ENCODE measurements at regions not wholly inside any gene's neighbourhood (a gene's known extent, or its start where the extent isn't known, plus 50 kb on each side); places are given as distances from the start of the nearest gene placed in this dataset.

DNA sequence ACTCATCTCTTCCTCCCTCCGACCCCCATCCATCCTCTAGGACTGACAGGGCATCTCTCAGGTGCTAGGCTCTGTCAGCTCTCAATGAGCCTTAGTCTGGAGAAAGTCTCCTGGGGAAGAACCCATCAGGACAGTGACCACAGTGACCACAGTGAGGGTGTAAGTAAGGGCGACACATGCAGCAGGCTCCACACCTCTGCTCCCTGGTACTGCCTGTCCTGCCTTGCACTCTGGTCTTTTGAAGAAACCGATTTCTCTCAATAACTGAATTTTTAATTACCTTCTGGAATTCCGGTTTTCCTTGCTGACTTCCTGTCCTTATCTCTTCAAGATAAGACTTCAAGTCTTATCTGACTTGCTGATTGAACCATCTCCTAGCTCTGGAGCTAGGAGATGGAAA is 190.2 kb downstream of the ACTR3B start:
- TF ChIP-seq POLR2AphosphoS5 (IDR thresholded peaks at IDR 0.05) (no peak), POLR2A (IDR thresholded peaks at IDR 0.05) (no peak)
- TF ChIP-seq, protein P1, sequence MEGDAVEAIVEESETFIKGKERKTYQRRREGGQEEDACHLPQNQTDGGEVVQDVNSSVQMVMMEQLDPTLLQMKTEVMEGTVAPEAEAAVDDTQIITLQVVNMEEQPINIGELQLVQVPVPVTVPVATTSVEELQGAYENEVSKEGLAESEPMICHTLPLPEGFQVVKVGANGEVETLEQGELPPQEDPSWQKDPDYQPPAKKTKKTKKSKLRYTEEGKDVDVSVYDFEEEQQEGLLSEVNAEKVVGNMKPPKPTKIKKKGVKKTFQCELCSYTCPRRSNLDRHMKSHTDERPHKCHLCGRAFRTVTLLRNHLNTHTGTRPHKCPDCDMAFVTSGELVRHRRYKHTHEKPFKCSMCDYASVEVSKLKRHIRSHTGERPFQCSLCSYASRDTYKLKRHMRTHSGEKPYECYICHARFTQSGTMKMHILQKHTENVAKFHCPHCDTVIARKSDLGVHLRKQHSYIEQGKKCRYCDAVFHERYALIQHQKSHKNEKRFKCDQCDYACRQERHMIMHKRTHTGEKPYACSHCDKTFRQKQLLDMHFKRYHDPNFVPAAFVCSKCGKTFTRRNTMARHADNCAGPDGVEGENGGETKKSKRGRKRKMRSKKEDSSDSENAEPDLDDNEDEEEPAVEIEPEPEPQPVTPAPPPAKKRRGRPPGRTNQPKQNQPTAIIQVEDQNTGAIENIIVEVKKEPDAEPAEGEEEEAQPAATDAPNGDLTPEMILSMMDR (IDR thresholded peaks at IDR 0.05): no peak
